ENCODE measurements at regions not wholly inside any gene's neighbourhood (a gene's known extent, or its start where the extent isn't known, plus 50 kb on each side); places are given as distances from the start of the nearest gene placed in this dataset.

- TF ChIP-seq, protein P1, sequence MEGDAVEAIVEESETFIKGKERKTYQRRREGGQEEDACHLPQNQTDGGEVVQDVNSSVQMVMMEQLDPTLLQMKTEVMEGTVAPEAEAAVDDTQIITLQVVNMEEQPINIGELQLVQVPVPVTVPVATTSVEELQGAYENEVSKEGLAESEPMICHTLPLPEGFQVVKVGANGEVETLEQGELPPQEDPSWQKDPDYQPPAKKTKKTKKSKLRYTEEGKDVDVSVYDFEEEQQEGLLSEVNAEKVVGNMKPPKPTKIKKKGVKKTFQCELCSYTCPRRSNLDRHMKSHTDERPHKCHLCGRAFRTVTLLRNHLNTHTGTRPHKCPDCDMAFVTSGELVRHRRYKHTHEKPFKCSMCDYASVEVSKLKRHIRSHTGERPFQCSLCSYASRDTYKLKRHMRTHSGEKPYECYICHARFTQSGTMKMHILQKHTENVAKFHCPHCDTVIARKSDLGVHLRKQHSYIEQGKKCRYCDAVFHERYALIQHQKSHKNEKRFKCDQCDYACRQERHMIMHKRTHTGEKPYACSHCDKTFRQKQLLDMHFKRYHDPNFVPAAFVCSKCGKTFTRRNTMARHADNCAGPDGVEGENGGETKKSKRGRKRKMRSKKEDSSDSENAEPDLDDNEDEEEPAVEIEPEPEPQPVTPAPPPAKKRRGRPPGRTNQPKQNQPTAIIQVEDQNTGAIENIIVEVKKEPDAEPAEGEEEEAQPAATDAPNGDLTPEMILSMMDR (IDR thresholded peaks at IDR 0.05), result no peak
- TF ChIP-seq EZH2 (IDR thresholded peaks at IDR 0.05; ENCODE audit: borderline replicate concordance, insufficient read depth, low read depth, low read length, poor library complexity, severe bottlenecking), result no peak
Measured at GRCh38 chr1:233503366-233503954, 110.4 kb upstream of the KCNK1 start.
